ENCODE measurements at regions not wholly inside any gene's neighbourhood (a gene's known extent, or its start where the extent isn't known, plus 50 kb on each side); places are given as distances from the start of the nearest gene placed in this dataset.
"Not testable (repeated sequence)": the region's sequence is repeated elsewhere in the genome, so short reads cannot be mapped to it uniquely, and the experiment has no call there.

GRCh38 chrX:73992019-73992418 is 139.5 kb upstream of the XIST start:
- no peak for ATAC-seq (ENCODE audit: low read depth)

DNA sequence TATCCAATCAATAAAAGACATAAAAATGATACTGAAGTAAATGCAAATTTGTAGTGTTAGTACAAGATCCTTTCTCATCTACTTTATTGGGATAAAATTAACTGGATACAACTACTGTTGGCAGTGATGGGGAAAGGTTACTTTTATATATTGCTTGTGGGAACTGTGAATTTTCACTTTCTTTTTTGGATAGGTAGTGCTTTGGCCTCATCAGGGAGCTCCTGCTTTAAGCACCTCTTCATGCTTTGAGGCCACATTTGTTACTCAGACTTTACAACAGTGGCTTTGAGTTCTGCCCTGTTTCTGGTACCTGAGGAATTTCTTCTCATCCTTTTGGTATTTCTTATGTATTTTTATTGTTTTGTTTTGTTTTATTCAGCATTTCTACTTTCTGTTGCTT is 134.7 kb upstream of the XIST start:
- H3K36me3 Mint-ChIP-seq = peaks cover 11% of the 10 kb centered on the region
- DNase-seq (ENCODE audit: low spot score in 2 of 2) = no peak
- ATAC-seq (ENCODE audit: low read depth) = no peak
- no peaks in the 10 kb centered on the region for H3K27me3 Mint-ChIP-seq
- no peaks in the 10 kb centered on the region for H3K9me3 Mint-ChIP-seq
- no peaks in the 10 kb centered on the region for H3K4me1 Mint-ChIP-seq
- no peak overlapping the region for H3K27ac Mint-ChIP-seq
- H3K4me3 Mint-ChIP-seq = no peak overlapping the region

More at GRCh38 chrX:73992019-73992418, 139.5 kb upstream of the XIST start:
- Mint-ChIP-seq H3K9me3 (peaks cover 1% of the 10 kb centered on the region), H3K27ac (no peak overlapping the region), H3K4me1 (no peaks in the 10 kb centered on the region), H3K36me3 (peaks cover 17% of the 10 kb centered on the region), H3K27me3 (no peaks in the 10 kb centered on the region), H3K4me3 (no peak overlapping the region)
- no peak for DNase-seq (ENCODE audit: low spot score in 2 of 2)

DNA sequence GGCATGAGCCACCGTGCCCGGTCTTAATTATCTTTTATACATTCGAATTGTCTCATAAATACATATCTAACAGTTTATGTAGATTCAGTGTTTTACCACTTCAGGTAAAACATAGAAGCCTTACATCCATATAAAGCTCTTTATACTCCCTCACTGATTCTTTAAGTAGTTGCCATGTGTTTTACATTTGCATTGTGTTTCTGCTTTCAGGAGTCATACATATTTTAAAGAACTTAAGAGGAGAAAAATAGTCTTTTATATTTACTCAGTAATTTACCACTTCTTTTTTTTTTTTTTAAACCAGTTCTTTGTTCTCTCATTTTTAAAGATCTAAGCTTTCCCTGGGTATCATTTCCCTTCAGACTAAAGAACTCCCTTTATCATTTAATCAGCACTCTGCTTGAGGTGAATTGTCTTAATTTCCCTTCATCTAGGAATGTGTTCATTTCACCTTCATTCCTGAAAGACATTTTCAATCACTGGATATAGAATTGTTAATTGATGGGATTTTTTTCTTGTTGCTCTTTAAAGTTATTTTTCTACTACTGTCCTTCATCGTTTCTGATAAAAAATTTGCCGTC is 127.1 kb upstream of the XIST start:
- no peak overlapping the region for H3K27ac Mint-ChIP-seq
- H3K36me3 Mint-ChIP-seq = peaks cover 4% of the 10 kb centered on the region
- H3K27me3 Mint-ChIP-seq = no peaks in the 10 kb centered on the region
- DNase-seq (ENCODE audit: low spot score in 2 of 2) (no peak), ATAC-seq (ENCODE audit: low read depth) (no peak)
- H3K4me1 Mint-ChIP-seq = peaks cover 7% of the 10 kb centered on the region
- no peak overlapping the region for H3K4me3 Mint-ChIP-seq
- H3K9me3 Mint-ChIP-seq = no peaks in the 10 kb centered on the region

GRCh38 chrX:73977542-73978169 is 125.1 kb upstream of the XIST start:
- ATAC-seq (ENCODE audit: low read depth) = peak; percentile 60
- no peak overlapping the region for H3K4me3 Mint-ChIP-seq
- H3K36me3 Mint-ChIP-seq = peaks cover 4% of the 10 kb centered on the region
- DNase-seq (ENCODE audit: low spot score in 2 of 2) = no peak
- H3K27me3 Mint-ChIP-seq = no peaks in the 10 kb centered on the region
- peaks cover 8% of the 10 kb centered on the region for H3K4me1 Mint-ChIP-seq
- H3K27ac Mint-ChIP-seq = peak overlapping the region; percentile 77
- no peaks in the 10 kb centered on the region for H3K9me3 Mint-ChIP-seq

DNA sequence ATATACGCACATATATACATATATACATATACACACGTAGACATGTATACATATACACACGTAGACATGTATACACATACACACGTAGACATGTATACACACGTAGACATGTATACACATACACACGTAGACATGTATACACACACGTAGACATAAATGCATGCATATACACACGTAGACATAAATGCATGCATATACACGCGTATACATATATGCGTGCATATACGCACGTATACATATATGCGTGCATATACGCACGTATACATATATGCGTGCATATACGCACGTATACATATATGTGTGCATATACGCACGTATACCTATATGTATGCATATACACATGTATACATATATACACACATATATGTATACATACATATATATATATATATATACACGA is 114.9 kb upstream of the XIST start:
- not testable (repeated sequence) for H3K4me1 Mint-ChIP-seq; DNase-seq (ENCODE audit: low spot score in 2 of 2); H3K4me3 Mint-ChIP-seq; H3K9me3 Mint-ChIP-seq; H3K36me3 Mint-ChIP-seq; H3K27me3 Mint-ChIP-seq; H3K27ac Mint-ChIP-seq; ATAC-seq (ENCODE audit: low read depth)

- Mint-ChIP-seq H3K4me3 (no peak overlapping the region), H3K36me3 (peaks cover 2% of the 10 kb centered on the region), H3K27ac (no peak overlapping the region), H3K9me3 (no peaks in the 10 kb centered on the region), H3K27me3 (no peaks in the 10 kb centered on the region), H3K4me1 (peaks cover 2% of the 10 kb centered on the region)
- ATAC-seq (ENCODE audit: low read depth) (no peak), DNase-seq (ENCODE audit: low spot score in 2 of 2) (no peak)
These were observed 113.3 kb upstream of the XIST start for GRCh38 chrX:73965833-73966232.

DNA sequence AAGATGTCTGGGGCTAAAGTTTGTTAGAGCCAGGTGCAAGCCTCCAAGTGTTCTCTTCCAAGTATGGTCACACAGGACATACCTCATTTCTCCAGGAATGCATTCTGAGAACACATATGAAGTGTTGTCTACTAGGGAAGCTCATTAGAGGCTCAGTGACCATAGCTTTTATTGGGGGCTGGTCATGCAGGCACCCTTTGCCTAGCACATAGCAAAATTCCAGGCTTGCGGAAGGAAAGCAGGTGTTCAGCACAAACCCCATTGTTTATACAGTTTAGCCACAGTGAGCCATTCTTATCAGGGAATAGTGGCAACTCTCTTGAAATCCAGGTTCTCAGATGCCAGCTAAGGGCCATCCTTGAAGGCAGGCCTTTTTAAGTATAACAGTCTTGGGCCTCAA is 112.1 kb upstream of the XIST start:
- Mint-ChIP-seq H3K27ac (no peak overlapping the region), H3K4me1 (peaks cover 2% of the 10 kb centered on the region), H3K4me3 (no peak overlapping the region), H3K9me3 (no peaks in the 10 kb centered on the region), H3K36me3 (peaks cover 2% of the 10 kb centered on the region), H3K27me3 (no peaks in the 10 kb centered on the region)
- DNase-seq (ENCODE audit: low spot score in 2 of 2) (no peak), ATAC-seq (ENCODE audit: low read depth) (no peak)

DNA sequence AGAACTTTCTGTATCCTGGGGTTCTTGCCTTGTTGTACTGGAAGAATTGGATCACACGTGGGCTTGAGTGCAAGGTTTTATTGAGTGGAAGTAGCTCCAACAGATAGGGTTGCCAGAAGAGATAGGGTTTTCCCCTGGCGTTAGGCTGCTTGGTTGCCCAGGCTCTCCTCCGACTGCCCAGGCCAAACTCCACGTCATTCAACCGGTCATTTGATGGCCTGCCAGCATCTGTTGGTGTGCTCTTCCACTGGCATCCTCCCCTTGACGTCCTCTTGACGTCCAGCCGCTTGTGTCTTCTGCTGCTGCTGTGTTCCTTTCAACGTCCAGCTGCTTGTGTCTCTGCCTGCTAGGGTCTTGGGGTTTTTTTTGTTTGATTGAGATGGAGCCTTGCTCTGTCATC is 111.2 kb upstream of the XIST start:
- peaks cover 2% of the 10 kb centered on the region for H3K4me1 Mint-ChIP-seq
- no peak overlapping the region for H3K27ac Mint-ChIP-seq
- ATAC-seq (ENCODE audit: low read depth) = no peak
- no peak overlapping the region for H3K4me3 Mint-ChIP-seq
- H3K9me3 Mint-ChIP-seq = no peaks in the 10 kb centered on the region
- no peak for DNase-seq (ENCODE audit: low spot score in 2 of 2)
- peaks cover 2% of the 10 kb centered on the region for H3K36me3 Mint-ChIP-seq
- H3K27me3 Mint-ChIP-seq = no peaks in the 10 kb centered on the region

- H3K9me3 Mint-ChIP-seq = no peaks in the 10 kb centered on the region
- no peak overlapping the region for H3K4me3 Mint-ChIP-seq
- H3K36me3 Mint-ChIP-seq = peaks cover 2% of the 10 kb centered on the region
- DNase-seq (ENCODE audit: low spot score in 2 of 2) (no peak), ATAC-seq (ENCODE audit: low read depth) (no peak)
- H3K27me3 Mint-ChIP-seq = no peaks in the 10 kb centered on the region
- H3K4me1 Mint-ChIP-seq = peaks cover 6% of the 10 kb centered on the region
- no peak overlapping the region for H3K27ac Mint-ChIP-seq
These were observed 110.4 kb upstream of the XIST start for GRCh38 chrX:73962948-73963347.

GRCh38 chrX:73961867-73962266 is 109.4 kb upstream of the XIST start:
- not testable (repeated sequence) for DNase-seq (ENCODE audit: low spot score in 2 of 2); H3K4me1 Mint-ChIP-seq; H3K9me3 Mint-ChIP-seq; ATAC-seq (ENCODE audit: low read depth); H3K36me3 Mint-ChIP-seq; H3K4me3 Mint-ChIP-seq; H3K27me3 Mint-ChIP-seq
- H3K27ac Mint-ChIP-seq = peak overlapping the region; percentile 53

- Mint-ChIP-seq H3K36me3 (peaks cover 7% of the 10 kb centered on the region), H3K4me3 (peak overlapping the region; percentile 88), H3K4me1 (peaks cover 5% of the 10 kb centered on the region), H3K27me3 (no peaks in the 10 kb centered on the region), H3K27ac (peak overlapping the region; percentile 85), H3K9me3 (no peaks in the 10 kb centered on the region)
- ATAC-seq (ENCODE audit: low read depth) (no peak), DNase-seq (ENCODE audit: low spot score in 2 of 2) (no peak)
These were observed 92.0 kb upstream of the XIST start for GRCh38 chrX:73944563-73944908.

DNA sequence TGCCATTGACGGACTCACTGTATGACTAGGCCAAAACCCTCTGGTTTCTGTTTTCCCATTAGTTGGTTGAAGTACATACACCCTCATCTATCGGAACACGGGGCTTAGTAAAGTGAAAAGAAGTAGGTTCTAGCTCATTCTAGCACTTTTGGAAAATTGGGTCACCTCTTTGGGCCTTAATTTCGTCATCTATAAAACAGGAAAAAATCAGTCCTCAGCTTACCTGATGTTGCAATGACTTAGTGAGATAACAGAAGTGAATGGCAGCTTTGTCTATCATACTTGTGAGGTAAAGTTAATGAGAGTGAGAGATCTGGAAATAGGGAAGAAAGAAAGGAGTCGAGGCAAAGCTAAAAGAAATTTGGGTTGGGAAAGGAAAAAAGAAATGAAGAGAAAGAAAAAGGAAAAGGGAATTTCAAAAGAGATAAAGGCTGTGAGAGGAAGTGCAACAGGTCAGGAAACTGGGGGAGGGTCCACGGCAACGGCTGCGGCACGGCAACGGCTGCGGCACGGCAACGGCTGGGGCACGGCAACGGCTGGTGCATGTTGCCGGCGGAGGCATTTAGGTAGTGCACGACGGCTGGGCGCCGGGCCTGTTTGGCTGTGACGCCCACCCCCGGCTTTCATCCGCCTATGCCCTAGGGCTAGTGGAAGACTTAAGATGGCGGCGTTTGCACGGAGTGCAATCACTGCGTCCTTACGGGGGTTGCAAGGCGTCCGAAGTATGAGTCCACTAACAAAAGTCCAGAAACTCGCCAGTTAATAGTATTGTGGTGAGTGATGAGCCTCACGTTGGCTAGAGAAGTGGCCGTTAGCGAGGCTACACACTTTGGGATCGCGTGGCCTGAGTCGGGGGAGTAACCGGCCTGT is 91.4 kb upstream of the XIST start:
- Mint-ChIP-seq H3K4me3 (peak overlapping the region; percentile 88), H3K27me3 (no peaks in the 10 kb centered on the region), H3K4me1 (peaks cover 5% of the 10 kb centered on the region), H3K27ac (peak overlapping the region; percentile 85), H3K9me3 (no peaks in the 10 kb centered on the region), H3K36me3 (peaks cover 5% of the 10 kb centered on the region)
- peak; percentile 97 for ATAC-seq (ENCODE audit: low read depth)
- DNase-seq (ENCODE audit: low spot score in 2 of 2) = peak; percentile 76 to 92

GRCh38 chrX:73940893-73941470 is 88.5 kb upstream of the XIST start:
- peaks cover 2% of the 10 kb centered on the region for H3K36me3 Mint-ChIP-seq
- DNase-seq (ENCODE audit: low spot score in 2 of 2) = no peak
- no peaks in the 10 kb centered on the region for H3K9me3 Mint-ChIP-seq
- no peaks in the 10 kb centered on the region for H3K27me3 Mint-ChIP-seq
- H3K4me3 Mint-ChIP-seq = no peak overlapping the region
- ATAC-seq (ENCODE audit: low read depth) = no peak
- peaks cover 2% of the 10 kb centered on the region for H3K4me1 Mint-ChIP-seq
- H3K27ac Mint-ChIP-seq = no peak overlapping the region

DNA sequence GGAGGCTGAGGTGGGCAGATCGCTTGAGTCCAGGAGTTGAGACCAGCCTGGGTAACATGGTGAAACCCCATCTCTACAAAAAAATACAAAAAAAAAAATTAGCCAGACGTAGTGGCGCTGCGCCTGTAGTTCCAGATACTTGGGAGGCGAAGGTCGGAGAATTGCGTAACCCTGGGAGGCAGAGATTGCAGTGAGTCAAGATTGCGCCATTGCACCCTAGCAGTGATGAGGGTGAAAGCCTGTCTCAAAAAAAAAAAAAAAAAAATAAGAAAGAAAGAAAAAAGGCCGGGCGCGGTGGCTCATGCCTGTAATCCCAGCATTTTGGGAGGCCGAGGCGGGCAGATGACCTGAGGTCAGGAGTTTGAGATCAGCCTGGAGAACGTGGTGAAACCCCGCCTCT is 85.3 kb upstream of the XIST start:
- H3K36me3 Mint-ChIP-seq; ATAC-seq (ENCODE audit: low read depth); H3K4me1 Mint-ChIP-seq; H3K9me3 Mint-ChIP-seq; H3K4me3 Mint-ChIP-seq; DNase-seq (ENCODE audit: low spot score in 2 of 2); H3K27ac Mint-ChIP-seq; H3K27me3 Mint-ChIP-seq: not testable (repeated sequence)

All from memory B cell (primary cell).